GM10266 (cell line): ENCODE measurements at regions not wholly inside any gene's neighbourhood (a gene's known extent, or its start where the extent isn't known, plus 50 kb on each side); places are given as distances from the start of the nearest gene placed in this dataset.

Experiments
- DNase-seq: peaks from one replicate; pipeline ENCODE4 v3.0.0; 2012; ENCODE audit errors: extremely low spot score
- TF ChIP-seq, protein P1 (sequence below): IDR thresholded peaks from 2 replicates; pipeline ENCODE4 v1.5.1; 2012; ENCODE audit warnings: mild to moderate bottlenecking, low read depth; ENCODE audit not compliant: control insufficient read depth, insufficient read depth; ENCODE audit errors: missing control alignments

DNA sequence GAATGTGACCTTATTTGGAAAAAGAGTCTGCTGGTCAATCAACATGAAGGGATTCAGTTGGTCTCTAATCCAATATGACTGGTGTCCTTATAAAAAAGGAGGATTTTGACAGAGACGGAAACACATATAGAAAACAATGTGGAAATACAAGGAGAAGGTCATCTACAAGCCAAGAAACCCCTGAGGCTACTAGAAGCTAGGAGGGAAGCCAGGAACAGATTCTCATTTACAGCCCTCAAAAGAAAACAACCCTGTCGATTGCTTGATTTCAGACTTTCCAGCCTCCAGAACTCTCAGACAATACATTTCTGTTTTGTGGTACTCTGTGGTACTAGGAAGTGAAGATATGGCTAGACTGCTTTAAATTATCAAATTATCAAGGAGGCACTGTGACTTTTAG lies 162.9 kb upstream of the IGF1R start:
- no peak for DNase-seq
- TF ChIP-seq, protein P1, sequence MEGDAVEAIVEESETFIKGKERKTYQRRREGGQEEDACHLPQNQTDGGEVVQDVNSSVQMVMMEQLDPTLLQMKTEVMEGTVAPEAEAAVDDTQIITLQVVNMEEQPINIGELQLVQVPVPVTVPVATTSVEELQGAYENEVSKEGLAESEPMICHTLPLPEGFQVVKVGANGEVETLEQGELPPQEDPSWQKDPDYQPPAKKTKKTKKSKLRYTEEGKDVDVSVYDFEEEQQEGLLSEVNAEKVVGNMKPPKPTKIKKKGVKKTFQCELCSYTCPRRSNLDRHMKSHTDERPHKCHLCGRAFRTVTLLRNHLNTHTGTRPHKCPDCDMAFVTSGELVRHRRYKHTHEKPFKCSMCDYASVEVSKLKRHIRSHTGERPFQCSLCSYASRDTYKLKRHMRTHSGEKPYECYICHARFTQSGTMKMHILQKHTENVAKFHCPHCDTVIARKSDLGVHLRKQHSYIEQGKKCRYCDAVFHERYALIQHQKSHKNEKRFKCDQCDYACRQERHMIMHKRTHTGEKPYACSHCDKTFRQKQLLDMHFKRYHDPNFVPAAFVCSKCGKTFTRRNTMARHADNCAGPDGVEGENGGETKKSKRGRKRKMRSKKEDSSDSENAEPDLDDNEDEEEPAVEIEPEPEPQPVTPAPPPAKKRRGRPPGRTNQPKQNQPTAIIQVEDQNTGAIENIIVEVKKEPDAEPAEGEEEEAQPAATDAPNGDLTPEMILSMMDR: no peak

DNA sequence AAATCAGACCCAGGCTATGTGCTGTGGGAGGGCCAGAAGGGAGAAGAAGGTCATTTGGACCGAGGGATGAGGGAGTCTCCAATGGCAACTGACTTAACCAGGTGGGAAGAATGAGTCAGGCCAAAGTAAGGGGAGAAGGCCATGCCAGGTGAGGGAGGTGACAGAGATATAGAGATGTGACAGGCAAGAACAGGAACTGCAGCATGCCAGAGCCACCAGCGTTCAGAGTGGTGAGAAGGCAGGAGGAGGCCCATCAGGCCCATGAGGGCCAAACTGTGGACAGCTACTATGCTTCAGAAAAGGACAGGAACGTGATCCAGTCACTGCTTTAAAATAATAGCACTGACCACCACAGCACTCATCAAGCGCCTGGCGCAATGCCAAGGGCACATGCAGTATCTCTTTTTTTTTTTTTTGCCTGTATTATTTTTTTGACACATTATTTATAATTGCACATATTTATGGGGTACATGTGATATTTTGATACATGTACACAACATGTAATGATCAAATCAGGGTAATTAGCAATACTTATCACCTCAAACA lies 154.3 kb upstream of the IGF1R start:
- no peak for DNase-seq
- TF ChIP-seq, protein P1: no peak

DNA sequence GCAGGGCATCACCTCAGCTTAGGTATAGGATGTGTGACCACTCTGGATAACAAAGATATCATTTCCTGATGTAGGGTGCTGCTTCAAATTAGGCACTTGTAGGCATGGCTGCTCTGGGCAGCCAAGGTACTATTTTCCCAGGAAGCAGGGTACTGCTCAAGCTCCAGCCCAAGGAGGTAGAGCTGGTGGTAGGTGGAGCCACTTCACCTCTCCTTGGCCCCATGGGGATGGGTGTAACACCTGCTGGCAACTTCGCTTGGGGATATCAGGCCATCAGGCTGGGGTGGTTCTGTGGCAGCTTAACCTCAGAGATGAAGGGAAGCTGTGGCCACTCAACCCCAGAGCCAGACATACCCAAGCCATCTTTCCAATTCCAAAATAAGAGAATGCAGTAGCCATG lies 147.1 kb upstream of the IGF1R start:
- no peak for DNase-seq
- TF ChIP-seq, protein P1: no peak

DNA sequence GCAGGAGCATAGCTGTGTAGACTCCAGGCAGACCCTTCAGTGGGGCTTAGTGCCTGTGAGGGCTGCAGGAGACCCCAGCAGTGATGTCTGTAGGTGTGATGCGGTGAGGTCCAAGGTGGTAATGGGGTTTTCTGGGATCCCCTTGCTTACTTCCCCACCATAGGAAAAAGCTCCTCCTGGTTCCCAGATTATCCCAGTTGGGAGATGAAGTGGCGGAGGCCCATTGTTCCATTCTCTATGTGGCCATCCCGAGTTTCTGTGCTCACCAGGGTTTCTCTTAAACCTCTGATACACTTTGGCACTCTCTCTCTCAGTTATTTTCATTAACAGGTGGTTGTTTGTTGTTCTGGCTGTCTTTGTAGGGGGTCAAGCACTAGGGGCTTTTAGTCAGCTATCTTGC lies 146.7 kb upstream of the IGF1R start:
- TF ChIP-seq, protein P1: no peak
- DNase-seq: no peak

DNA sequence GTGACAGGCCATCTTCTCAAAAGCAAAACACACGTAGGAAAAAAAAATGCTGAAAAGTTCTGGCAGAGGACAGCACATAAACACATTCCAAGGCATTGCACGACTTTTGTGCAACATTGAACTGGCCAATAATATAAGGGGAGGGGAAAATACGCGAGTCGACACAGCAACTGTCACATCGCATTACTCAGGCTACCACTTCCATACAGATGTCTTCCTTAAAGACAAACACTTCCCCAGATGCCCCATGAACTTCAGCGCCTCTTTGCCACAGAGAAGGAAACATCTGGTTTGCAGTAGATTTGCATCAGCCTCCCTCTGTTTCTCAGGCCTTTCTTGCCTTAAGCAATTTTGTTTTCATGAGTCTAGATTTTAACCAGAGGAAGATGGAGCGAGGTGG lies 144.4 kb upstream of the IGF1R start:
- no peak for DNase-seq
- TF ChIP-seq, protein P1: no peak

DNA sequence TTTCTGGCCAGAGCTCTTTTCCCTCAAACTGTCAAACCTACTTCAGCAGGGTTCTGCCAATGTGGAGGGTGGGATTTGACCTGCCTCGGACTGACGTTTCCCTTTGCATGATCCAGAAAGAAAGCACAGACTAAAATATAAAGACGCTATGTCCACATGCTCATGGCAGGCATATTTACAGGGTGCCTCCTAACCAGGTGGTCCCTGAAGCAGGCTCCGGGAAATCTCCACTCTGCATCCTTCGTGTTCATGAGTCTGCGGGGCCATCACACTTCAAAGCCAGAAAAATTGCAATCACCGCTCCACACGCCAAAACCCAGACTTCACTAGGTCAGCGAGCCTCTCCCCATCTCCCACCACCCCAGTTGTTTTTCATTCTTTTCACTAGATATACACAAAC lies 143.3 kb upstream of the IGF1R start:
- DNase-seq: no peak
- TF ChIP-seq, protein P1: no peak

DNA sequence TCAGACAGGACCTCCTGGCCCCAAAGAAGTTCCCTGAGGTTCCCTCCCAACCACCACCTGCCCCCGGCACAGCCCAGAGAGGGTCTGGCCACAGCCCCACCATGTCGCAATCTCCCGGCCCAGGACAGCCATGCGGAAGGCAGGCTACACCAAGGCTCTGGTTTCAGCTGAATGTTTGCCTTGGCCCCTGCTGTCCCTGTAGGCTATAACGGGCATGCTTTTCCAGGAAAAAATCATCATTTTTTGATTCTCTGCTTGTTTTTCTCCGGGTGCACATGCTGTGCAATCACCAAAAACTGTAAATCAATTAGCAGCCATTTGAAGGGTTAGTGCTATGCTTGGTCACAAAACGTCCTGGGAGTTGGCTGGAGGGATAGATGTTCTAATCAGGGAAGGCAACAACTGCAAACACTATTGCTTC lies 142.7 kb upstream of the IGF1R start:
- TF ChIP-seq, protein P1: no peak
- no peak for DNase-seq
